ENCODE measurements at regions not wholly inside any gene's neighbourhood (a gene's known extent, or its start where the extent isn't known, plus 50 kb on each side); places are given as distances from the start of the nearest gene placed in this dataset.

GRCh38 chr10:6928586-6928985, 348.5 kb upstream of the PRKCQ start:
- no peak for TF ChIP-seq CTCF (IDR thresholded peaks at IDR 0.05; ENCODE audit: poor library complexity)
- TF ChIP-seq EZH2 (IDR thresholded peaks at IDR 0.05; ENCODE audit: borderline replicate concordance) = no peak
- TF ChIP-seq EZH2phosphoT487 (IDR thresholded peaks at IDR 0.05; ENCODE audit: low read depth, severe bottlenecking, unreplicated experiment) = no peak
